Mammary epithelial cell (primary cell): ENCODE measurements at regions not wholly inside any gene's neighbourhood (a gene's known extent, or its start where the extent isn't known, plus 50 kb on each side); places are given as distances from the start of the nearest gene placed in this dataset.
"Not testable (repeated sequence)": the region's sequence is repeated elsewhere in the genome, so short reads cannot be mapped to it uniquely, and the experiment has no call there.

Experiments
- EZH2 ChIP-seq: IDR thresholded peaks from 2 replicates; pipeline ENCODE4 v1.6.1; 2012; ENCODE audit warnings: low read length, inconsistent platforms, borderline replicate concordance
- TF ChIP-seq, protein P1 (sequence below), 2 donors: IDR thresholded peaks in 1 of 2; conservative IDR thresholded peaks in 1 of 2; 2 replicates each; pipeline ENCODE4 v1.5.1; 2011 to 2012; ENCODE audit warnings: inconsistent platforms in 2 of 2, low read length in 2 of 2, mild to moderate bottlenecking in 2 of 2, control low read depth in 1 of 2, low read depth in 1 of 2; ENCODE audit not compliant: insufficient read depth in 1 of 2; ENCODE audit errors: extremely low read depth in 1 of 2

DNA sequence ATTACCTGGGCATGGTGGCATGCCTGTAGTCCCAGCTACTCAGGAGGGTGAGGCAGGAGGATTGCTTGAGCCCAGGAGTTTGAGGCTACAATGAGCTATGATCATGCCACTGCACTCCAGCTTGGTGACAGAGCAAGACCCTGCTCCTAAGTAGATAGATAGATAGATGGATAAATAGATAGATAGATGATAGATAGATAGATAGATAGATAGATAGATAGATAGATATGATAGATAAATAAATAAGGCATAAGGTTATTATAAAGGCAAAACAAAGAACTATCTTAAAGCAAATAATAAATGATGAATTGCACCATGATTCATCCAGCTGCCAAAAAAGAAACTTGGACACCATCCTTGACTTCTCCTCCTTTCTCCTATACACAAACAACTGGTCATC, 82.0 kb upstream of the DLX6 start:
- TF ChIP-seq, protein P1, sequence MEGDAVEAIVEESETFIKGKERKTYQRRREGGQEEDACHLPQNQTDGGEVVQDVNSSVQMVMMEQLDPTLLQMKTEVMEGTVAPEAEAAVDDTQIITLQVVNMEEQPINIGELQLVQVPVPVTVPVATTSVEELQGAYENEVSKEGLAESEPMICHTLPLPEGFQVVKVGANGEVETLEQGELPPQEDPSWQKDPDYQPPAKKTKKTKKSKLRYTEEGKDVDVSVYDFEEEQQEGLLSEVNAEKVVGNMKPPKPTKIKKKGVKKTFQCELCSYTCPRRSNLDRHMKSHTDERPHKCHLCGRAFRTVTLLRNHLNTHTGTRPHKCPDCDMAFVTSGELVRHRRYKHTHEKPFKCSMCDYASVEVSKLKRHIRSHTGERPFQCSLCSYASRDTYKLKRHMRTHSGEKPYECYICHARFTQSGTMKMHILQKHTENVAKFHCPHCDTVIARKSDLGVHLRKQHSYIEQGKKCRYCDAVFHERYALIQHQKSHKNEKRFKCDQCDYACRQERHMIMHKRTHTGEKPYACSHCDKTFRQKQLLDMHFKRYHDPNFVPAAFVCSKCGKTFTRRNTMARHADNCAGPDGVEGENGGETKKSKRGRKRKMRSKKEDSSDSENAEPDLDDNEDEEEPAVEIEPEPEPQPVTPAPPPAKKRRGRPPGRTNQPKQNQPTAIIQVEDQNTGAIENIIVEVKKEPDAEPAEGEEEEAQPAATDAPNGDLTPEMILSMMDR (conservative IDR thresholded peaks at IDR 0.05 in 1 of 2, IDR thresholded peaks at IDR 0.05 in 1 of 2; ENCODE audit: extremely low read depth in 1 of 2, insufficient read depth in 1 of 2, low read depth in 1 of 2, low read length in 2 of 2) = not testable (repeated sequence)
- not testable (repeated sequence) for TF ChIP-seq EZH2
